ENCODE measurements at regions not wholly inside any gene's neighbourhood (a gene's known extent, or its start where the extent isn't known, plus 50 kb on each side); places are given as distances from the start of the nearest gene placed in this dataset.

GRCh38 chr6:97401533-97401932 is 118.5 kb upstream of the MMS22L start:
- 24% methylated on average over 2 of the region's 2 CpGs for WGBS (ENCODE audit: low lambda C conversion rate)
- peaks cover 5% of the 10 kb centered on the region for H3F3A ChIP-seq (replicated peaks; ENCODE audit: insufficient read depth)
- H3K9me3 ChIP-seq, result no peaks in the 10 kb centered on the region
- no peaks in the 10 kb centered on the region for H3K4me1 ChIP-seq (ENCODE audit: control insufficient read depth in 1 of 2, insufficient read depth in 2 of 2, low read depth in 1 of 2, low read length in 1 of 2)
- POLR2A ChIA-PET, result no interaction called here
- H3K27me3 ChIP-seq (ENCODE audit: insufficient read depth), result no peaks in the 10 kb centered on the region
- H3K27ac ChIP-seq (ENCODE audit: low read depth in 2 of 2, low read length in 1 of 2), result no peak overlapping the region
- TF ChIP-seq JUND (IDR thresholded peaks at IDR 0.05) (peak; percentile 29; the same call in 1 of the 2 replicates), CHD2 (IDR thresholded peaks at IDR 0.05; ENCODE audit: low read length, partially characterized antibody) (no peak), TCF12 (IDR thresholded peaks at IDR 0.05) (peak; percentile 39)
- H4K20me1 ChIP-seq (ENCODE audit: insufficient read depth), result no peaks in the 10 kb centered on the region
- H3K4me3 ChIP-seq (ENCODE audit: low read depth in 2 of 2, low read length in 1 of 2), result no peak overlapping the region
- H3K79me2 ChIP-seq (ENCODE audit: insufficient read depth), result no peaks in the 10 kb centered on the region
- CTCF ChIA-PET, result interaction anchor here (1.0 to 2.4 kb wide), 2 partner anchors 35 to 215 kb away, joined by 3 to 8 read pairs; no protein-coding TSS in a partner anchor
- no peaks in the 10 kb centered on the region for H3K36me3 ChIP-seq (replicated peaks in 1 of 2; ENCODE audit: control insufficient read depth in 1 of 2, insufficient read depth in 2 of 2, low read length in 1 of 2)
- H2AFZ ChIP-seq (ENCODE audit: low read depth), result no peak overlapping the region; the same call in 1 of the 2 replicates
- no peak overlapping the region for H3K9ac ChIP-seq
- DNase-seq, result no peak
- H3K4me2 ChIP-seq, result no peak overlapping the region
- no peaks in the 10 kb centered on the region for H3K9me2 ChIP-seq

GRCh38 chr6:97405818-97406409 is 122.9 kb upstream of the MMS22L start:
- Histone ChIP-seq H3K27ac (ENCODE audit: low read depth in 2 of 2, low read length in 1 of 2) (no peak overlapping the region), H3K4me3 (ENCODE audit: low read depth in 2 of 2, low read length in 1 of 2) (no peak overlapping the region), H3K9ac (no peak overlapping the region), H4K20me1 (ENCODE audit: insufficient read depth) (no peaks in the 10 kb centered on the region), H3K4me1 (ENCODE audit: control insufficient read depth in 1 of 2, insufficient read depth in 2 of 2, low read depth in 1 of 2, low read length in 1 of 2) (no peaks in the 10 kb centered on the region), H3K36me3 (replicated peaks in 1 of 2; ENCODE audit: control insufficient read depth in 1 of 2, insufficient read depth in 2 of 2, low read length in 1 of 2) (no peaks in the 10 kb centered on the region), H3K4me2 (no peak overlapping the region), H3K9me2 (no peaks in the 10 kb centered on the region), H3K27me3 (ENCODE audit: insufficient read depth) (no peaks in the 10 kb centered on the region), H2AFZ (ENCODE audit: low read depth) (no peak overlapping the region), H3F3A (replicated peaks; ENCODE audit: insufficient read depth) (peaks cover 5% of the 10 kb centered on the region), H3K79me2 (ENCODE audit: insufficient read depth) (no peaks in the 10 kb centered on the region), H3K9me3 (no peaks in the 10 kb centered on the region)
- ChIA-PET CTCF (interaction anchor here (0.6 to 3.0 kb wide), 5 partner anchors 11 to 1713 kb away, joined by 3 to 8 read pairs (median 6); no protein-coding TSS in a partner anchor), POLR2A (no interaction called here)
- no peak for TF ChIP-seq RXRA (IDR thresholded peaks at IDR 0.05; ENCODE audit: borderline replicate concordance, low read depth)
- no peak for TF ChIP-seq GATA2 (CRISPR knock-in tag; IDR thresholded peaks at IDR 0.05)
- TF ChIP-seq RCOR1 (IDR thresholded peaks at IDR 0.05; ENCODE audit: low read length), result no peak
- no peak for TF ChIP-seq SMC3 (IDR thresholded peaks at IDR 0.05; ENCODE audit: low read depth, low read length)
- no peak for TF ChIP-seq GABPA (IDR thresholded peaks at IDR 0.05; ENCODE audit: low read depth)
- TF ChIP-seq EP300 (IDR thresholded peaks at IDR 0.05; ENCODE audit: borderline replicate concordance in 1 of 2, low read depth in 1 of 2, low read length in 1 of 2), result no peak
- no peak for TF ChIP-seq TEAD4 (IDR thresholded peaks at IDR 0.05; ENCODE audit: borderline replicate concordance, insufficient read depth)
- no peak for TF ChIP-seq REST (IDR thresholded peaks at IDR 0.05; ENCODE audit: low read depth, low read length)
- 51% methylated on average over 3 of the region's 3 CpGs for WGBS (ENCODE audit: low lambda C conversion rate)
- no peak for DNase-seq
